Neural cell (in vitro differentiated cells): ENCODE measurements at regions not wholly inside any gene's neighbourhood (a gene's known extent, or its start where the extent isn't known, plus 50 kb on each side); places are given as distances from the start of the nearest gene placed in this dataset.

Experiments used
- H2AFZ ChIP-seq: fragments of 200-600, 300-800 bp; sonication (generic), shearing (Covaris generic); 2 replicates; pipeline ENCODE4 v1.6.0; 2014; ENCODE audit warnings: low read depth, mild to moderate bottlenecking, antibody characterized with exemption, low read length, moderate library complexity
- H3F3A ChIP-seq: fragments of 200-600 bp; shearing (Covaris generic); 2 replicates; pipeline ENCODE4 v1.6.1; 2016; ENCODE audit warnings: mild to moderate bottlenecking, moderate library complexity, mixed read lengths, antibody characterized with exemption, low read length; ENCODE audit not compliant: insufficient read depth, poor library complexity, severe bottlenecking
- H3K27ac ChIP-seq: fragments of 200-600, 300-800 bp; sonication (generic), shearing (Covaris generic); 2 replicates; pipeline ENCODE4 v1.5.1; 2014; ENCODE audit warnings: mild to moderate bottlenecking, low read length, moderate library complexity
- H3K27me3 ChIP-seq: fragments of 300-800, 200-600 bp; sonication (generic), shearing (Covaris generic); 2 replicates; pipeline ENCODE4 v1.6.0; 2014; ENCODE audit warnings: mild to moderate bottlenecking, low read depth, low read length, moderate library complexity; ENCODE audit not compliant: insufficient read depth
- H3K36me3 ChIP-seq: fragments of 300-800, 200-600 bp; sonication (generic), shearing (Covaris generic); 2 replicates; pipeline ENCODE4 v1.5.1; 2014; ENCODE audit warnings: mild to moderate bottlenecking, antibody characterized with exemption, low read length, moderate library complexity; ENCODE audit not compliant: insufficient read depth
- H3K4me2 ChIP-seq: fragments of 300-800, 200-600 bp; sonication (generic), shearing (Covaris generic); 2 replicates; pipeline ENCODE4 v1.6.0; 2014; ENCODE audit warnings: mild to moderate bottlenecking, low read length
- H3K4me3 ChIP-seq: fragments of 300-800, 200-600 bp; sonication (generic), shearing (Covaris generic); 2 replicates; pipeline ENCODE4 v1.5.1; 2014; ENCODE audit warnings: mild to moderate bottlenecking, low read length, moderate library complexity
- H3K79me2 ChIP-seq: fragments of 200-600 bp; shearing (Covaris generic); replicated peaks from 2 replicates; pipeline ENCODE4 v1.6.0; 2014; ENCODE audit warnings: mild to moderate bottlenecking, low read length, moderate library complexity; ENCODE audit not compliant: insufficient read depth
- H3K9ac ChIP-seq: fragments of 300-800, 200-600 bp; sonication (generic), shearing (Covaris generic); 2 replicates; pipeline ENCODE4 v1.6.1; 2016; ENCODE audit warnings: mild to moderate bottlenecking, low read length, mixed read lengths
- H3K9me2 ChIP-seq: fragments of 200-600 bp; shearing (Covaris generic); 2 replicates; pipeline ENCODE4 v1.6.1; 2016; ENCODE audit warnings: mild to moderate bottlenecking, low read length, mixed read lengths; ENCODE audit not compliant: insufficient read depth
- H3K9me3 ChIP-seq: fragments of 200-600, 300-800 bp; sonication (generic), shearing (Covaris generic); 2 replicates; pipeline ENCODE4 v1.6.1; 2016; ENCODE audit warnings: mild to moderate bottlenecking, mixed run types, low read length, moderate library complexity, mixed read lengths
- H4K20me1 ChIP-seq: fragments of 200-600 bp; shearing (Covaris generic); 2 replicates; pipeline ENCODE4 v1.6.1; 2016; ENCODE audit warnings: mild to moderate bottlenecking, mixed run types; ENCODE audit not compliant: insufficient read depth
- CTCF ChIP-seq: fragments of 450-650 bp; IDR thresholded peaks from 2 replicates; pipeline ENCODE4 v1.5.1; 2014; ENCODE audit warnings: antibody characterized with exemption, mild to moderate bottlenecking, moderate library complexity; ENCODE audit not compliant: poor library complexity, severe bottlenecking
- EP300 ChIP-seq: fragments of 450-650 bp; conservative IDR thresholded peaks from 2 replicates; pipeline ENCODE4 v1.6.1; 2014; ENCODE audit warnings: antibody characterized with exemption, mild to moderate bottlenecking, moderate library complexity; ENCODE audit not compliant: poor library complexity, severe bottlenecking
- EZH2 ChIP-seq: fragments of 200-600, 300-800 bp; shearing (Covaris generic), sonication (generic); IDR thresholded peaks from 2 replicates; pipeline ENCODE4 v1.6.1; 2014; ENCODE audit warnings: antibody characterized with exemption, low read length, borderline replicate concordance, mild to moderate bottlenecking; ENCODE audit not compliant: insufficient read depth, poor library complexity, severe bottlenecking
- MXI1 ChIP-seq: fragments of 450-650 bp; conservative IDR thresholded peaks from 2 replicates; pipeline ENCODE4 v1.6.1; 2014; ENCODE audit warnings: antibody characterized with exemption, mild to moderate bottlenecking; ENCODE audit not compliant: poor library complexity, severe bottlenecking
- POLR2AphosphoS5 ChIP-seq: IDR thresholded peaks from 2 replicates; pipeline ENCODE4 v1.6.1; 2012
- RAD21 ChIP-seq: fragments of 450-650 bp; conservative IDR thresholded peaks from 2 replicates; pipeline ENCODE4 v1.6.1; 2014; ENCODE audit warnings: antibody characterized with exemption, mild to moderate bottlenecking, moderate library complexity
- REST ChIP-seq: IDR thresholded peaks from 2 replicates; pipeline ENCODE4 v1.6.1; 2012; ENCODE audit warnings: borderline replicate concordance
- SMC3 ChIP-seq: fragments of 450-650 bp; conservative IDR thresholded peaks from 2 replicates; pipeline ENCODE4 v1.6.1; 2014; ENCODE audit warnings: antibody characterized with exemption, mild to moderate bottlenecking, moderate library complexity; ENCODE audit not compliant: poor library complexity
- TAF1 ChIP-seq: IDR thresholded peaks from 2 replicates; pipeline ENCODE4 v1.6.1; 2012; ENCODE audit warnings: low read depth

GRCh38 chr6:946546-946945 lies 253.6 kb upstream of the EXOC2 start:
- H4K20me1 ChIP-seq: no peaks in the 10 kb centered on the region
- H3K27me3 ChIP-seq: no peaks in the 10 kb centered on the region
- no peaks in the 10 kb centered on the region for H3K79me2 ChIP-seq
- H3K27ac ChIP-seq: no peak overlapping the region
- no peak overlapping the region for H2AFZ ChIP-seq
- no peaks in the 10 kb centered on the region for H3K9me2 ChIP-seq
- no peaks in the 10 kb centered on the region for H3F3A ChIP-seq
- no peak overlapping the region for H3K4me3 ChIP-seq
- H3K4me2 ChIP-seq: no peak overlapping the region
- TF ChIP-seq EP300: no peak
- TF ChIP-seq MXI1: no peak
- no peak for TF ChIP-seq CTCF
- no peak for TF ChIP-seq SMC3
- TF ChIP-seq TAF1: no peak
- TF ChIP-seq EZH2: no peak
- no peak for TF ChIP-seq POLR2AphosphoS5
- no peak for TF ChIP-seq RAD21
- H3K9ac ChIP-seq: no peak overlapping the region
- H3K9me3 ChIP-seq: peaks cover 3% of the 10 kb centered on the region
- no peaks in the 10 kb centered on the region for H3K36me3 ChIP-seq

GRCh38 chr6:939526-940252 lies 246.8 kb upstream of the EXOC2 start:
- no peaks in the 10 kb centered on the region for H3K27me3 ChIP-seq
- no peak for TF ChIP-seq POLR2AphosphoS5
- TF ChIP-seq MXI1: no peak
- no peak for TF ChIP-seq EP300
- no peak for TF ChIP-seq TAF1
- TF ChIP-seq SMC3: no peak
- no peak for TF ChIP-seq REST
- TF ChIP-seq RAD21: no peak
- no peak for TF ChIP-seq CTCF
- no peak for TF ChIP-seq EZH2
- no peak overlapping the region for H3K4me2 ChIP-seq
- H3K9me3 ChIP-seq: peaks cover 3% of the 10 kb centered on the region
- no peak overlapping the region for H3K9ac ChIP-seq
- no peak overlapping the region for H3K4me3 ChIP-seq
- no peaks in the 10 kb centered on the region for H4K20me1 ChIP-seq
- H2AFZ ChIP-seq: no peak overlapping the region
- H3K36me3 ChIP-seq: no peaks in the 10 kb centered on the region
- no peak overlapping the region for H3K27ac ChIP-seq
- H3F3A ChIP-seq: no peaks in the 10 kb centered on the region
- H3K9me2 ChIP-seq: no peaks in the 10 kb centered on the region
- no peaks in the 10 kb centered on the region for H3K79me2 ChIP-seq
